ENCODE measurements at regions not wholly inside any gene's neighbourhood (a gene's known extent, or its start where the extent isn't known, plus 50 kb on each side); places are given as distances from the start of the nearest gene placed in this dataset.

DNA sequence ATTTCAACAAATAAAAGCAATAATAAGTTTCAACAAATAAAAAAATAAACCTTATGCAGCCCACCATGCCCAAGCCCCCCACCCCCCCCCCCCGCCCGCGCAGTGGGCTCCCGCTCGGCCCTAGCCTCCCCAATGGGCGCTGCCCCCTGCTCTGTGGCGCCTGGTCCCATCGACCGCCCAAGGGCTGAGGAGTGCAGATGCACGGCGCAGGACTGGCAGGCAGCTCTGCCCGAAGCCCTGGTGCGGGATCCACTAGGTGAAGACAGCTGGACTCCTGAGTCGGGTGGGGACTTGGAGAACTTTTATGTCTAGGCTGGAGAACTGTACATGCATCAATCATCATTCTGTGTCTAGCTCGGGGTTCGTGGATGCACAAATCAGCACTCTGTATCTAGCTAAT is 779.6 kb downstream of the DACH1 start:
- DNase-seq, result no peak

DNA sequence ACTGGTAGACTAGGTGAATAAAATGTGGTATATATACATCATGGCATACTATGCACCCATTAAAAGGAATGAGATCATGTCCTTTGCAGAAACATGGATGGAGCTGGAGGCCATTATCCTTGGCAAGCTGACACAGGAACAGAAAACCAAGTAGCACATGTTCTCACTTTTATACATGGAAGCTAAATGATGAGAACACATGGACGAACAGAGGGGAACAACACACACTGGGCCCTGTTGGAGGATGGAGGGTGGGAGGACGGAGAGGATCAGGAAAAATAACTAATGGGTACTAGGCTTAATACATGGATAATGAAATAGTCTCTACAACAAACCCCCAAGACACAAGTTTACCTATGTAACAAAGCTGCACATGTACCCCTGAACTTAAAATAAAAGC is 780.0 kb downstream of the DACH1 start:
- DNase-seq, result no peak

DNA sequence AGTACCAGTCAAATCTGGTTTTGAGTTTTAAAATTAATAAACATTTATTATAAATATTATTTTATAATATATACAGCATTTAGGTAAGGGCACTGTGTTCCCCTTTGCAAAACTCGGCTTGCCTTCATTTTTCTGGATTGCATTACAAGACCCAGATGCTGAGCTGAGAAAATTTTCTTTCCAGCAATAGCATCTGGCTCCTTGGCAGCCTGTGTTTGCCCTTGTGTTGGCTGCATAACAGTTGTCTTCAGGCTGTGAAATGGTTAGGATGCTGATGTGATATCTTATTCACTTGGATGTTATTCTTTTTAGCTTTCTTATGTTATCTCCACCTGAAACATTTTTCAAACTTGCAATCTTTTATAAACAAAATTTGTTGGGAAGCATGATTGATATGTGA is 784.4 kb downstream of the DACH1 start:
- DNase-seq, result no peak

DNA sequence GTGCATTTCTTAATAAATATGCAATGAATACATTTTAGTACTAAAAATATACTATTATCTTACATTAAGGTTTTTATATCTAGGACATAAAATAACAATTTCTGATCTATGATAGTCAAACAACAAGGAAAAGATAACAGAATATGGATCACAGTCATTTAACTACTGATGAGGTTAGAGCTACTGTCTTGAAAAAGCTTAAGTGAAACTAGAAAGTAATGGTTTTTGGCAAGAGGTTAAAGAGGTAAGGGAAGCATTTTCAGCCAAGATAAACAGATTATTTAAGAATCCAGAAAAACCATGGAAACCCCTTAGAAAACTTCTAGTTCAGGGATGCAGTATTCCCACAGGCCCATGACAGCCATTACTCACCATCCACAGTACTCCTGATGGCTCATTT is 787.4 kb downstream of the DACH1 start:
- DNase-seq, result no peak

DNA sequence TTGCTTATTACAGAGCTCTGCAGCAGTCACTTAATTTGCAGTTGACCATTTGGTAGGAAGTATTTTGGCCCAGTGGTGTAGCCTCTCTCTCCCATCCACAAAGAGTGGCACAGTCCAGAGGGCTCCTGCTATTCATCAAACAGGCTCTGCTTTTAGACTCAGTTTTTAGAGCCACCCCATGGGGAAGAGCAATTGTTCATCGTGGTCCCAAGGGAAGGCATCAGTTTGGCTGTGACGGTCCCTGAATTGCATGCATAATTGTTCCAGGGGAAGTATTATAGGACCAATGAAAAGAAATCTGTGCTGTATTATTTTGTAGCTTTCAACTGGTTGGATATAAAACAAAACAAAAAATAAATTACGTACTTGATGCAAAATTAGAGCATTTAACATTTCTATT is 799.0 kb downstream of the DACH1 start:
- DNase-seq, result no peak

DNA sequence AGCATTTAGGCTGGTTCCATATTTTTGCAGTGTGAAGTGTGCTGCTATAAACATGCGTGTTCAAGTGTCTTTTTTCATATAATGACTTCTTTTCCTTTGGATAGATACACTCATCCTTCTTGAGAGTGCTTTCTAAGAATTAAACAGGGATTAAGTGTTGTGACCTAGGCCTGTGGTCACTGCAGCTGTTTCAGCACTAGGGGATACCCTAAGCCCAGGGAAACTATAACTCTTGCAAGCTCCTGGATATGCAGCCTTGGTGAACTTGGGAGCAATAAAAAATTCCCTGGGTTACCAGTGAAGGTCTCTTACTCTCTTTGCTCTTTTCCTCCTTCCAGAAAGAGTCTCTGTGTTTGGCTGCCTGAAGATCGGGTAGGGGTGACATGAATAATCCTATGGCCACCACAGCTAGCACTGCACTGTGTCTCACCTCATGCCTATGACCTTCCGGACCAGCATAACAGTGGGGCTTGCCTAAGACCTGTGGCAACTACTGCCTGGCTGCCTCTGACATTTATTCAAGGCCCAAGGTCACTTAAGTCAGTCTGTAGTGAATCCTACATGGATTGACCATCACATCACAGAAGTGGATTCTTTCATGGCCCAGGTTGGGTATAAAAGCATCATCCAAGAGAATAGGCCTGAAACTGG is 799.7 kb downstream of the DACH1 start:
- no peak for DNase-seq

DNA sequence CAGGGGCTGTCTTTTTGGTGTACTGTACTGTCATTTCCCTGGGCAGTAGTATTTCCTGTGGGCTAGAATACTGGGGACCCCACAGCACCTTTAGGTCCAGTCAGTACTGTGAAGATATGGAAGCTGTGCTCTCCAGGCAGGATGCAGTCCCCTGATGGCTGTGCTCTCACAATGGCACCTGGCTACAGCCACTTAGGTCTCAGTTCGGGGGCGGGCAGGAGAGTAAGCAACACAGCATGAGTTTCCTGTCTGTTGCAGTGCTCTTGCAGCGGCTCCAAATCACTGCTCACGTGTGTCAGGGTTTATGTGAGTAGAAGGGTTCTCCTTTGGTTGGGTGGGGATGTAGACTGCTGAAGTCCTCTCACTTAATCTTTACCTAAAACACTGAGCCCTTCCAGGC is 810.4 kb downstream of the DACH1 start:
- no peak for DNase-seq

DNA sequence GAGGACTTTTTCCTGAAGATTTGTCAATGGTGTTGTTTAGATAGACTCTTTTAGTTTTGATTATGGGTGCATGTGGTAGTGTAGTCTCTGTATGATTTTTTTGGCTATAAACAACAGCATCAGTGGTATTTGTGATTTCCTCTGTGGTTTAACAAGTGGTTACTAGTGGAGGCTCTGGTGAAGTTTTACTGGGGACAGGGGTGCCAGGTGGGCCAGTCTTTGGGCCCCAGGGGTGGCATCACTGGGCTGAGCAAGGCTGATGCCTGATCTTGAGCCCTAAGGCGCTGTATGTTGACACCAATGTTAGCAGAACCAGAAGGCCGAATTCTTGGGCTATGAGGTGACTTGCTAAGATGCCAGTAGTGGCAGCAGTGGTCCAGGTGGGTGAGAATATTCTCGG is 811.4 kb downstream of the DACH1 start:
- no peak for DNase-seq

DNA sequence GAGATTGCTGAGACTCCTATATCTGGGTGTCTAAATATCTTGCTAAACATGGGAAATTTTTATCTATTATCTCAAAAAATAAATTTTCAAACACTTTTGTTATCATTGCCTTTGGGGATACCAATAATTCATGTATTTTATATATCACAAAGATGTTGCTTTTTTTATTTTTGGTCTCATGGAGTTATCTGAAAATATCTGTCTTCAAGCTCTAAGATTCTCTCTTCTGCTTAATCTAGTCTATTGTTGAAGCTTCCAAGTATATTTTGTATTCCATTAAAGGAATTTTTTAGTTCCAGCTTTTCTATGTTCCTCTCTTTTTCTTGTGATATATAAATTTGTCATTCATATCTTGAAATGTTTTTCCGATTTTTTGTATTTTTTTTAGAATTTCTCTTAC is 812.0 kb downstream of the DACH1 start:
- DNase-seq, result no peak

DNA sequence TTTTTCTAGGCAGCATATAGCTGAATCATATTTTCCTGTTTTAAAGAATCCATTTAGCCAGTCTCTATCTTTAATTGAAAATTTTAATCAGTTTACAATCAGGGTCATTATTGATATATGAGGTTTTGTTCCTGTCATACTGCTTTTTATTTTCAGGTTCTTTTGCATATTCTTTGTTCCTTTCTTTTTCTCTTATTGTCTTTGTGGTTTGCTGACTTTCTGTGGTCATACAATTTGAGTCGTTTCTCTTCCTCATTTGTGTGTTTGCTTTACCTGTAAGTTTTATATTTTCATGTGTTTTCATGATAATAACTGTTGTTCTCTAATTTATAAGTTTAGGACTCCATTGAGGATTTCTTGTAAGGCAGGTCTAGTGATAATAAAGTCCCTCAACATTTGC is 812.6 kb downstream of the DACH1 start:
- no peak for DNase-seq

DNA sequence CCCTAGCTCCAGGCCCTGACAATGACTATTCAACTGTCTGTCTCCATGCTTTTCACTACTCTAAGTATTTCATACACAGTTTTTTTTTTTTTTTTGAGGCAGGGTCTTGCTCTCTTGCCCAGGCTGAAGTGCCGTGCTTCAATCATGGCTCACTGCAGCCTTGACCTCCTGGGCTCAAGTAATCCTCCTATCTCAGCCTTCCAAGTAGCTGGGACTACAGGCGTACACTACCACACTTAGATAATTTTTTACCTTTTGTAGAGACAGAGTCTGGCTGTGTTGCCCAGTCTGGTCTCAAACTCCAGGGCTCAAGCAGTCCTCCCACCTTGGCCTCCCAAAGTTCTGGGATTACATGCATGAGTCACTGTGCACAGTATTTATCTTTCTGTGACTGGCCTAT is 815.4 kb downstream of the DACH1 start:
- DNase-seq, result no peak

DNA sequence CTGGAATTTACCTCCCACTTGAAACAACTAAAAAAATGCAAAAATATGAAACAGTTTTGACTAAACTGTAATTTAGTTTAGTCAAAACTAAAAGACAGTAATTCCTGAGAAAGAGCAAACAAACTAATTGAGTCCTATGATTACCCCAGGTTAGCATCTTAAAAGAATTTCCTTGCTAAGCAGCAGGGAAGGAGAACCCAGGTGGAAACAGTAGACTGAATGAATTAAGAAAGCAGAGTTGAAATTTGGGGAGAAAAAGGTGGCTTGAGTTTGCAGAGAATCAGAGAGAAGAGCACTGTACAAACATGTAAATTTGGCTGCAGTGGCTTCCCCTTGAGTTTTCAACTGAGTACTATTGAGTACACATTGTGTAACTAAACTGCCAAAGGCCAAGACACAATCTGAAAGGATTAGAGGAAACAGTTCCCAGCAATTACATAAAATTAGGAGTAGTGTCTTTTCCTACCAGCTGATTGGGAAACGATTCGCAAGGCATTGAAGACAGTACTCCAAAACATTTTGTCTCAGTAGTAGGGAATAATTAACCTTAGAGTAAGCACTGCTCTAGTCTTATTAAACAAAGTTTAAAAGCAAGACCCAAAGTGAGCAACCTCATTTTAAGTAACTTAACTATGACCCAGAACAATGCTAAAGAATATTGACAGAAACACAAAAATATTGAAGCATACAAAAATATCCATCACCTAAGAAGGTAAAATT is 820.5 kb downstream of the DACH1 start:
- DNase-seq, result no peak

DNA sequence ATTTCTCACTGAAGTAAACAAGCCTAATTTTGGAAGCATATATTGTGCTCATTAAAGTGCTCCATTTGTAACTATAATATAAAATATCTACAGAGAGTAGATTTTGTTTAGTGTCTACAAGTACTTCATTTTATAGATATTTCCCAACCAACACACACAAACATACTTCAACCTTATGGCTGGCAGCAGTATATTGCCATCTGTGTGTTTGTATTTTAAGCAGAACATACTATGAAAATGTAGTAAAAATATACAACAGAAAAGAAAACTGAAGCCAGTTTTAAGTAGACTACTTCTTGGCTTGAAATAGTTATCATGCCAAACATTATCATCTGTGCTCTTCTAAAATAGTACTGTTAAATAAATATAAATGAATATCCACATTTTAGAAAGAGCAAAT is 821.9 kb downstream of the DACH1 start:
- DNase-seq, result no peak

DNA sequence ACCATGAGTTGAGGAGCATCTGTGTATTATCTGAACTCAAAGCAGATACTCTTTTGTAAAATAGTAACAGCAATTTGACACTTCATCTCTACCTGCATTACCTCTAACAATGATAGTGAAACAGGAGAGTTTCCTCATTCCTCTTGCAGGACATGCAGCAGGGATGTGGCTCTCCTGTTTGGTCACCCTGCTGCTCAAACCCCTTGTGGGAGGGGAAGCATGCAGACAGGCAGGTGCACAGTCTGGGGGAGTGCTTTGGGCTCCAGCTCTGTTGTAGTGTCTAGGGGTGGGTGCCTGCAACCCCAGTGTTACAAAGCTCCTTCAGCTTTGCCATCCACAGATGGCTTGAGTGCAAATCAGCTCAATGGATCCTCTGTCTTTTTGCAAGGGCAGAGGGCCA is 827.6 kb downstream of the DACH1 start:
- DNase-seq, result no peak

DNA sequence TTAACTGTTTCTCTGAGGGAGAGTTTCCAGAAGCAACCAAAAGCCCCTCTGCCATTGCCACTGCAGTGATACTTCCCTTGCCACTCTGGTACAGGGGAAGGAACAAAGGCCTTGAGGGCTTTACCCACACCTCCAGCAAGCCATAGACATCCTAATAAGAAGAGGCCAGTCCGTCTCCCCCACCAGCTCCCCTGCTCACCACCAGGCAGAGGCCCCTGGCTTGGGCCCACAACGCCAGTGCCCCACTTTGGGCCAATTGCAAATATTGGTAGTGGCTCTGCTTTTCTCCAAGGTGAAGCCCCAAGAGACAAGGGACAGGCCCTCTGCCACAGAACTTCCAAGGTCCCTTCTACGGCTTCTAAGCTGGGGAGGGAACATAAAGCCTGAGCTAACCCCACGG is 833.0 kb downstream of the DACH1 start:
- DNase-seq, result no peak

DNA sequence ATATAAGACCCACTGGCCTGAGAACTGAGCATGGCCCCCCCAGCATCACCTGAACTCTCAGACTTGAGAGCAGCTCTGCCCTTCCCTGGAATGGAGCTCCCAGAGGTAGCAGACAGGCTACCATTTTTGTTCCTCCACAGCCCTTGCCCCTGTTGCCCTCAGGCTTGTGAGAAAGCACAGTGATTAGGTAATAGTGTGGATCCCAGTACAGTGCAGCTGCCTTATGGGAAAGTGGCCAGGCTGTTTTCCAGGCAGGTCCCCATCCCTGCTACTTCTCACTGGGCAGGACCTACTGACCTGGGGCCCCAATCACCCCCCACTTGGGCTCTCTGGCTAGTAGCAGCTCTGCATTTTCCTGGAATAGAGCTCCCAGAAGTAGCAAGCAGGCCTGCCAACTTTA is 834.0 kb downstream of the DACH1 start:
- no peak for DNase-seq

DNA sequence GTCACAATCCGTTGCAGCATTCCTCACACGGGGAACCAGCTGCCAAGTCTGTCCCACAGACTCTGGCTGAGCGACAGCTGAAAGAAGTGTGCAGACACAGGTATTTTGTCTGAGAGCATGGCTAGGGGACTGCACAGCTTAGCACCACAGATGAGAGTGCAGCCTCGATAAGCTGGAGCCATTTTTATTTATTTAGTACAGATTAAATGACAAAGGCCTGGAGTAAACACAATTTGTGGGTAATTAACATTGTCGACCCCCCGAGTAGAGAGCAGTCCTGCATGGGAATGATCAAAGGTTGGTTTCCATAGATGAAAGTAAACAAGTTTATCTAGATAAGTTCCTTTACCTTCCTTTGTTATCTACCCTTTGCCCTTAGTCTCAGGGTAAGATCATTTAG is 836.2 kb downstream of the DACH1 start:
- no peak for DNase-seq

DNA sequence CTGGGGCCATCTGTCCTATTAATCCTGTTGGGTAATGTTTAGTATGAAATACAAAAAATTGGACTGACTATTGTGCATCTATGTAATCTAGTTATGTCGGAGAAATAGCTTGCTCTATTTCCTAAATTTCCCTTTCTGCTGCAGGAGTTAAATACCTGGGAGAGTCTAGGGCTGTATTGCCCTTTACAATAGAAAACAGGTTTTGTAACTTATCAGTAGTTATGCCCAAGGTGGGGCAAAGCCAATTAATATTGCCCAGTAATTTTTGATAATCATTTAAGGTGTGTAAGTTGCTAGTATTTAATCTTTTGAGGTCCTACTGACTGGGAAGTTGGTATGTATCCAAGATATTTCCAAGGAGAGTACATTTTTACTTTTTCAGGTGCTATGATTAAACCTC is 838.1 kb downstream of the DACH1 start:
- no peak for DNase-seq

DNA sequence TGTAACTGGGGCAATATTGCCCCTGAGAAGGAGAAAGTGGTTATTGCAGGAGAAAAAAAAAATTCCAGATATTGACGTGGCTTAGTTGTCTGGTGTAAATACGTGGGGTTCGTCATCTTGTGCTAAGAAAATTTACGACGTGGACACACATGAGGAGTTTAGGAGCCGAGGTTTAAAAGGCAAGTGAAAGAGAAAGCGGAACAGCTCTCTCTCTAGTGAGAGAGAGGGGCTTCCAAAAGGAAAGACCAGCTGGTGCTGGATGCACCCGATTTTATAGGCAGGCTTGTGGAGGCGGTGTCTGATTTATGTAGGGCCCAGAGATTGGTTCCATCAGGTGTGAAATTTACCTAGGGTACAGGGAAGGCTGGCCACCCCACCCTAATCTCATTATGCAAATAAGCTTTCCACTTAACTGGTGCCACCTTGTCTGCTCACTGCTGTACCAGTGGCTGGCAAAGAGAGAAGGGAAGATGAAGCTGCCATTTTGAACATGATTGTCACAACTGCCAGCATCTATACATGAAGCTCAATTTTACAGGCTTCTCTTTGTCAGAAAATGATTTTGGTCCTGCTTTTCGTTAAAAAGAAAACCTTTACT is 845.1 kb downstream of the DACH1 start:
- no peak for DNase-seq

DNA sequence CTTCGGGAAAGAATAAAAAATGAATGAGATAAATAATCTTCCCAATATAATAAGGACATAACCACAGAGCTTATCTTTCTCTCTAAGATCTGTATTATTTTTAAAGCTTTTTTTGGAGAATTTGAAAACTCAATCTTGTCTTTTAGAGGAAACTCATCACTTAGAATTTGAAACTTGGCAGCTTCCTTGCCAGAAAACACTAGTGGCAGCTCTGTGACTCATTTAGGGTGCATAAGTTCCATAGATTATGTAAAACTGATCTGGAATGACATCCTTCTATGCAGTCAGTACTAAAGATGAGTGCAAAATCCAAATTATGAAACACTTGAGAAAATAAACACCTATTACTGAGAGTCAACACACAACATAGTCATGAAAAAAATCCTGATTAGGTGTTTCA is 848.0 kb downstream of the DACH1 start:
- DNase-seq, result no peak

DNA sequence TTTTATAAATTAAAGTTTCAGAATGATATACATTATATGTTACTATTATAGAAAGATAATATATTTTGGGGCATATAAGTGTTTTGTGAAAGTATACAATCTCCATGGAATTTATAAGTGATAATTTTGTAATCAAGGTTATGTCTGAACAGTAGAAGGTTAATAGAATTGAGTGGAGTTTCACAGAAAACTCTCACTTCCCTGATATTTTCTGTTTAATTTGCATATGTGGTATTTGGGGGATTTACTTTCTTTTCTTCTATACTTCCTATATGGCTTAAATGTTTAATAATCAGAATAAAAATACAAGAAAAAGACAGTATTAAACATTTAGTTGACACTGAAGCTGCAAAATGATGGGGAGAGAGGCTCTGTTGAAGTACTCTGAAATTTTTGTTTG is 848.5 kb downstream of the DACH1 start:
- no peak for DNase-seq

DNA sequence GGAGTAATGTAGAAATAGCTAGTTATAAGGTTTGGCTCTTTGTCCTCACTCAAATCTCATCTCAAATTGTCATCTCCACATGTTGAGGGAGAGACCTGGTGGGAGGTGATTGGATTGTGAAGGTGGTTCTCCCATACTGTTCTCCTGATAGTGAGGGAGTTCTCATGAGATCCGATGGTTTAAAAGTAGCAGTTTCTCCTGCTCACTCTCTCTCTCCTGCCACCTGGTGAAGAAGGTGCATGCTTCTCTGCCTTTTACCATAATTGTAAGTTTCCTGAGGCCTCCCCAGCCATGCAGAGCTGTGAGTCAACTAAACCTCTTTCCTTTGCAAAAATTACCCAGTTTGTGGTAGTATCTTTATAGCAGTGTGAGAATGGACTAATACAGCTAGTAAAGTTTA is 849.4 kb downstream of the DACH1 start:
- DNase-seq, result no peak

DNA sequence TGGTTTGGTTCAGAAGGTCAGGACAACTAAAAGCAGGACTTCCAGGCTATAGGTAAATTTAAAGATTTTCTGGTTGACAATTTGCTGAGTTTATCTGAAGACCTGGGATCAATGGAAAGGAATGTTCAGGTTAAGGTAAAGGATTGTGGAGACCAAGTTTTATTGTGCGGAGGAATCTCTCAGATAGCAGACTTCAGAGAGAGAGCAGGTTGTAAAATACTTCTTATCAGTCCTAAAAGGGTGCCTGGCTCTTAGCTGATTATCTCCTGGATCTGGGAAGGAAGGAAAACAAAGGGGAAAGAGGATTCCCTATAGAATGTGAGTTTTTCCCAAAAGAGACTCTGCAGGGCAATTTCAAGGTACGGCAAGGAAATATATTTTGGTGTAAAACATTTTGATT is 851.5 kb downstream of the DACH1 start:
- no peak for DNase-seq
